Epithelial cell of esophagus (primary cell): ENCODE measurements at regions not wholly inside any gene's neighbourhood (a gene's known extent, or its start where the extent isn't known, plus 50 kb on each side); places are given as distances from the start of the nearest gene placed in this dataset.

Source experiments
- DNase-seq: peaks from one replicate; pipeline ENCODE4 v3.0.0; 2010; ENCODE audit warnings: low read depth
- H3K4me3 ChIP-seq: 2 replicates; pipeline ENCODE4 v1.5.1; 2011; ENCODE audit warnings: mild to moderate bottlenecking, low read length, control low read depth
- TF ChIP-seq, protein P1 (sequence below): IDR thresholded peaks from 2 replicates; pipeline ENCODE4 v1.5.1; 2011; ENCODE audit warnings: low read depth, mild to moderate bottlenecking, low read length, control low read depth, inconsistent platforms; ENCODE audit not compliant: insufficient read depth; ENCODE audit errors: missing control alignments

DNA sequence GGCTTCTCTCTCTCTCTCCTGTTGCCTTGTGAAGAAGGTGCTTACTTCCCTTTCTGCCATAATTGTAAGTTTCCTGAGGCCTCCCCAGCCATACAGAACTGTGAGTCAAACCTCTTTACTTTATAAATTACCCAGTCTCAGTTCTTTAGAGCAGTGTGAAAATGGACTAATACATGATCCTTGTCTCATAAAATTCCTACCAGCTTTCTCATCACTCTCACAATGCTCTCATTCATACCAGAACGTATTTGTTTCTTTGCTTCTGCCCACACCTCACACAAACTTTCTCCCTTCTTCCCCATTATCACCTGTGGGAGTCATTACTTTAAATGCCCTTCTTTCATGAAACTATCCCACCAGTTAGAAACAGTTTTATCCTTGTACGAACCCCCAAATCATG lies 62.7 kb upstream of the ARHGAP42 start:
- TF ChIP-seq, protein P1, sequence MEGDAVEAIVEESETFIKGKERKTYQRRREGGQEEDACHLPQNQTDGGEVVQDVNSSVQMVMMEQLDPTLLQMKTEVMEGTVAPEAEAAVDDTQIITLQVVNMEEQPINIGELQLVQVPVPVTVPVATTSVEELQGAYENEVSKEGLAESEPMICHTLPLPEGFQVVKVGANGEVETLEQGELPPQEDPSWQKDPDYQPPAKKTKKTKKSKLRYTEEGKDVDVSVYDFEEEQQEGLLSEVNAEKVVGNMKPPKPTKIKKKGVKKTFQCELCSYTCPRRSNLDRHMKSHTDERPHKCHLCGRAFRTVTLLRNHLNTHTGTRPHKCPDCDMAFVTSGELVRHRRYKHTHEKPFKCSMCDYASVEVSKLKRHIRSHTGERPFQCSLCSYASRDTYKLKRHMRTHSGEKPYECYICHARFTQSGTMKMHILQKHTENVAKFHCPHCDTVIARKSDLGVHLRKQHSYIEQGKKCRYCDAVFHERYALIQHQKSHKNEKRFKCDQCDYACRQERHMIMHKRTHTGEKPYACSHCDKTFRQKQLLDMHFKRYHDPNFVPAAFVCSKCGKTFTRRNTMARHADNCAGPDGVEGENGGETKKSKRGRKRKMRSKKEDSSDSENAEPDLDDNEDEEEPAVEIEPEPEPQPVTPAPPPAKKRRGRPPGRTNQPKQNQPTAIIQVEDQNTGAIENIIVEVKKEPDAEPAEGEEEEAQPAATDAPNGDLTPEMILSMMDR = no peak
- peak; percentile 62 for DNase-seq
- no peak overlapping the region for H3K4me3 ChIP-seq

- H3K4me3 ChIP-seq = no peak overlapping the region
- TF ChIP-seq, protein P1 = no peak
- DNase-seq = peak; percentile 56
Measured at GRCh38 chr11:100625041-100625440, 62.0 kb upstream of the ARHGAP42 start.

- DNase-seq = peak; percentile 35
- H3K4me3 ChIP-seq = no peak overlapping the region
- TF ChIP-seq, protein P1 = no peak
Measured at GRCh38 chr11:100629671-100630070, 57.4 kb upstream of the ARHGAP42 start.

DNA sequence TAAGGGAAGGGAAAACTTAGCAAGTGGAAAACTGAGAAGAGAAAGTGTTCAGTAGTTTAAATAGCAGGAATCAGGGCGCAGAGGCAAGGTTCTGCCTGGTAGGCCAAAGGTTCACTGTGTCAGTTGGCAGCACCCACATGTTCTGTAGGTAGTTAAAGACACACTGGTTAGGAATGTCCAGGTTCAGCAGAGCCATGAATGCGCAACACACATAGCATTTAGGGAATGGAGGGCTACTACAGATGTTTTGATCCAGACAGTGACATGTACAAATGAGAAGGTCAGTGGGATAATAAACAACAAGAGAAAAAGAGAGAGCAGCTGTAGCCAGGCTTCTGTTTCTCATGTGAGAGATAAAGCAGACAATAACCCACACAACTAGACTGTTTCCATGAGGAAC lies 56.2 kb upstream of the ARHGAP42 start:
- no peak for DNase-seq
- TF ChIP-seq, protein P1 = no peak
- no peak overlapping the region for H3K4me3 ChIP-seq

GRCh38 chr11:100631316-100631715 lies 55.8 kb upstream of the ARHGAP42 start:
- no peak for DNase-seq

DNA sequence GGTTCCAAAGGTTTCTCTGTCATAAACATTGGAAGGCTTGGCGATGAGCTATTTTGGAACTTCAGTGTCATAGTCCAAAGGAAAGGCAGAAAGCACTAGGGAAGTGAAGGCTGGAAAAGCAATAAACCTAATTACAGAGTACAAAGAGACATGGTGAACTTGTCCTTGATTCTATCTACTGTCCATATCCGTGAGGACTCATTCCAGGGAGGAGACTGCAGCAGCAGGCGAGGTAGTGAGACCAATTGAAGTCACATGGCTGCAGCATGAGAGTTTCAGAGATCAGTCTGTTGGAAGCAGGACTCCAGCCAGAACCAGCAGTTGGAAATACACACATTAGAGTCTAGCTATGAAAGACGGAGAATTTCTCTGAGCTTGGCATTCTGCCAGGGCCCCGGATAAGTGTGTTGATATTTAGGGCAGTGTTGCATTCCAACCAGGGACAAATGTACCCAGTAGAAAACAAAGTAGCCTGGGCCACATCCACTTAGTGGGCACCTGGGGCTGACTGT lies 54.1 kb upstream of the ARHGAP42 start:
- TF ChIP-seq, protein P1 = no peak
- no peak for DNase-seq
- no peak overlapping the region for H3K4me3 ChIP-seq

More at GRCh38 chr11:100631316-100631715, 55.8 kb upstream of the ARHGAP42 start:
- TF ChIP-seq, protein P1 = no peak
- no peak overlapping the region for H3K4me3 ChIP-seq

GRCh38 chr11:100635194-100635593 lies 51.9 kb upstream of the ARHGAP42 start:
- DNase-seq = no peak
- TF ChIP-seq, protein P1 = no peak
- H3K4me3 ChIP-seq = no peak overlapping the region
